H1 (cell line): ENCODE measurements at regions not wholly inside any gene's neighbourhood (a gene's known extent, or its start where the extent isn't known, plus 50 kb on each side); places are given as distances from the start of the nearest gene placed in this dataset.

Experiments
- CHD7 ChIP-seq: fragments of 300-600 bp; sonication (generic); IDR thresholded peaks from 2 replicates; pipeline ENCODE4 v1.7.1; 2012; ENCODE audit warnings: low read length, moderate library complexity, mild to moderate bottlenecking, inconsistent platforms; ENCODE audit not compliant: insufficient replicate concordance
- PHF8 ChIP-seq: fragments of 200-600 bp; sonication (generic); conservative IDR thresholded peaks from 2 replicates; pipeline ENCODE4 v1.7.1; 2012; ENCODE audit warnings: low read depth, mild to moderate bottlenecking, inconsistent platforms, low read length, moderate library complexity
- RAD21 ChIP-seq, 2 experiments: IDR thresholded peaks in 1 of 2; conservative IDR thresholded peaks in 1 of 2; 2 replicates each; pipeline ENCODE4 v1.6.1; 2011; ENCODE audit warnings: low read depth in 2 of 2, low read length in 2 of 2, improper control_type of control experiment in 1 of 2, inconsistent platforms in 1 of 2, mild to moderate bottlenecking in 1 of 2, moderate library complexity in 1 of 2

- TF ChIP-seq CHD7 (no peak), PHF8 (no peak), RAD21 (IDR thresholded peaks at IDR 0.05 in 1 of 2, conservative IDR thresholded peaks at IDR 0.05 in 1 of 2; ENCODE audit: low read depth in 2 of 2, low read length in 2 of 2) (no peak)
These were observed 392.2 kb upstream of the KLF4 start (continued) for GRCh38 chr9:107881626-107882300.
